Brain microvascular endothelial cell (primary cell): ENCODE measurements at regions not wholly inside any gene's neighbourhood (a gene's known extent, or its start where the extent isn't known, plus 50 kb on each side); places are given as distances from the start of the nearest gene placed in this dataset.
"Not testable (repeated sequence)": the region's sequence is repeated elsewhere in the genome, so short reads cannot be mapped to it uniquely, and the experiment has no call there.

ENCODE experiments used
- DNase-seq: peaks from one replicate; pipeline ENCODE4 v3.0.0-alpha.2; 2020
- H3K27ac ChIP-seq: fragments of 250-450 bp; sonication (Bioruptor Pico); 2 replicates; pipeline ENCODE4 v1.5.1; 2020; ENCODE audit warnings: mild to moderate bottlenecking, moderate library complexity
- H3K27me3 ChIP-seq: fragments of 250-450 bp; sonication (Bioruptor Pico); replicated peaks from 2 replicates; pipeline ENCODE4 v1.5.1; 2020; ENCODE audit warnings: mild to moderate bottlenecking
- H3K36me3 ChIP-seq: fragments of 250-450 bp; sonication (Bioruptor Pico); replicated peaks from 2 replicates; pipeline ENCODE4 v1.5.1; 2020; ENCODE audit warnings: mild to moderate bottlenecking
- H3K4me3 ChIP-seq: 2 replicates; pipeline ENCODE4 v1.5.1; 2011; ENCODE audit warnings: low read depth, mild to moderate bottlenecking, control low read depth, low read length, moderate library complexity
- in situ Hi-C: cut with HindIII; loops from 2 replicates; pipeline ENCODE4 v1.10.0; 2017; ENCODE audit warnings: low sequenced_read_pairs, low pct_ligation_motif_present
- TF ChIP-seq, protein P1 (sequence below): IDR thresholded peaks from 2 replicates; pipeline ENCODE4 v1.5.1; 2011; ENCODE audit warnings: low read depth, mild to moderate bottlenecking, moderate library complexity, low read length, control low read depth, inconsistent platforms; ENCODE audit errors: missing control alignments

DNA sequence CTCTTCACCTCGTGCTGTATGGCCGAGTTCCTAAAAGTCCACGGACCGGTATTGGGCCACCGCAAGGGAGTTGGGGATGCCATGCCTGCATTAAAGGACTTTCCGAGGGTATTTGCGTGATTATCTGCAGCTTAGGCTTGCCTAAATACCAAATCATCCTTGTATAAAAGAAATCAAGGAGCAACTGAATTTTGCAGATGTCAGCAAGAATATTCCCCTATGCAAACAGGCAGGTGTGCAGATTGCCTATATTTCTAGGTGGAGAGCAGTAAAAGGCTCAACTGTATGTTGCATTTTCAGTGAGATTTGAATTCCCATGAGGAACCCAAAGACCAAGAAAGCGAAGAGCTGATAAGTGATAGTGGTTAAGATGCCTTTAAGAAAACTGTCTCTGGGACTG, 452.3 kb downstream of the CDH11 start:
- no peak for DNase-seq
- Histone ChIP-seq H3K27ac (no peak overlapping the region), H3K4me3 (no peak overlapping the region), H3K36me3 (no peaks in the 10 kb centered on the region), H3K27me3 (no peaks in the 10 kb centered on the region)
- in situ Hi-C loops, result no loop called here
- TF ChIP-seq, protein P1, sequence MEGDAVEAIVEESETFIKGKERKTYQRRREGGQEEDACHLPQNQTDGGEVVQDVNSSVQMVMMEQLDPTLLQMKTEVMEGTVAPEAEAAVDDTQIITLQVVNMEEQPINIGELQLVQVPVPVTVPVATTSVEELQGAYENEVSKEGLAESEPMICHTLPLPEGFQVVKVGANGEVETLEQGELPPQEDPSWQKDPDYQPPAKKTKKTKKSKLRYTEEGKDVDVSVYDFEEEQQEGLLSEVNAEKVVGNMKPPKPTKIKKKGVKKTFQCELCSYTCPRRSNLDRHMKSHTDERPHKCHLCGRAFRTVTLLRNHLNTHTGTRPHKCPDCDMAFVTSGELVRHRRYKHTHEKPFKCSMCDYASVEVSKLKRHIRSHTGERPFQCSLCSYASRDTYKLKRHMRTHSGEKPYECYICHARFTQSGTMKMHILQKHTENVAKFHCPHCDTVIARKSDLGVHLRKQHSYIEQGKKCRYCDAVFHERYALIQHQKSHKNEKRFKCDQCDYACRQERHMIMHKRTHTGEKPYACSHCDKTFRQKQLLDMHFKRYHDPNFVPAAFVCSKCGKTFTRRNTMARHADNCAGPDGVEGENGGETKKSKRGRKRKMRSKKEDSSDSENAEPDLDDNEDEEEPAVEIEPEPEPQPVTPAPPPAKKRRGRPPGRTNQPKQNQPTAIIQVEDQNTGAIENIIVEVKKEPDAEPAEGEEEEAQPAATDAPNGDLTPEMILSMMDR, result no peak

DNA sequence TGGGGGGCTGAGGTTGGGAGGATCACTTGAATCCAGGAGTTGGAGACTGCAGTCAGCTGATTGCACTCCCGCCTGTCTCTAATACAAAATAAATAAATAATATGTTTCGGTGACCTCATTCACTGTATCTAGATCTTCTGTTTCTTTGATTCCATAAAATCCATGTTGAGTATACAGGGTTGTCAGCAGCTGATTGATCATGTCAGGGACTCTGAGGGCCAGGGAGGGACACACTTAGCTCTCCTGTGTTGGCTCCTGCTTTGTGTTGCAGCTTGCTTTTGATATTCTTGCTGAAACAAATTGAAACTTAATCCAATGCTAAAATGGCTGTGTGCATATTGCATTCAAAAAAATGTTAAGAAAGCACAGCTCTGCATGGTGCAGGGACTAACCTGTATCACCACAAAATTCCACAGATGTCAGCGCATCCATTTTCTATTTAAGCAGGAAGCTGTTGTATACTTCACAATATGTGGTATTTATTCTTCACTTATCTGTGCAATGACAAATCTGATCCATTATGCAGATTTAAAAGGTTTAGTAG, 454.5 kb downstream of the CDH11 start:
- H3K27me3 ChIP-seq, result no peaks in the 10 kb centered on the region
- in situ Hi-C loops, result no loop called here
- no peak overlapping the region for H3K27ac ChIP-seq
- H3K4me3 ChIP-seq, result no peak overlapping the region
- no peak for DNase-seq
- no peaks in the 10 kb centered on the region for H3K36me3 ChIP-seq
- TF ChIP-seq, protein P1, result no peak

DNA sequence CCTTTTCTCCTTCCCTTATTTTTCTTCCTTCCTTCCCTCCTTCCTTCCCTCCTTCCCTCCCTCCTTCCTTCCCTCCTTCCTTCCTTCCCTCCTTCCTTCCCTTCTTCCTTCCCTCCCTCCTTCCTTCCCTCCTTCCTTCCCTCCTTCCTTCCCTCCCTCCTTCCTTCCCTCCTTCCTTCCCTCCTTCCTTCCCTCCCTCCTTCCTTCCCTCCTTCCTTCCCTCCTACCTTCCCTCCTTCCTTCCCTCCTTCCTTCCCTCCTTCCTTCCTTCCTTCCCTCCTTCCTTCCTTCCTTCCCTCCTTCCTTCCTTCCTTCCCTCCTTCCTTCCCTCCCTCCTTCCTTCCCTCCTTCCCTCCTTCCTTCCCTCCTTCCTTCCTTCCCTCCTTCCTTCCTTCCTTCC, 459.6 kb downstream of the CDH11 start:
- H3K4me3 ChIP-seq, in situ Hi-C loops, H3K36me3 ChIP-seq, DNase-seq, H3K27ac ChIP-seq, H3K27me3 ChIP-seq: not testable (repeated sequence)

- no peak for DNase-seq
- no peak overlapping the region for H3K4me3 ChIP-seq
- no peak overlapping the region for H3K27ac ChIP-seq
- TF ChIP-seq, protein P1, result no peak
- in situ Hi-C loops, result no loop called here
- H3K36me3 ChIP-seq, result no peaks in the 10 kb centered on the region
- no peaks in the 10 kb centered on the region for H3K27me3 ChIP-seq
Measured at GRCh38 chr16:64659866-64660265, 462.0 kb downstream of the CDH11 start.

- TF ChIP-seq, protein P1, result no peak
- peak overlapping the region; percentile 42 for H3K27ac ChIP-seq
- H3K36me3 ChIP-seq, result no peaks in the 10 kb centered on the region
- peak; percentile 91 for DNase-seq
- H3K4me3 ChIP-seq, result no peak overlapping the region
- H3K27me3 ChIP-seq, result no peaks in the 10 kb centered on the region
- in situ Hi-C loops, result no loop called here
Measured at GRCh38 chr16:64657316-64658011, 464.4 kb downstream of the CDH11 start.

DNA sequence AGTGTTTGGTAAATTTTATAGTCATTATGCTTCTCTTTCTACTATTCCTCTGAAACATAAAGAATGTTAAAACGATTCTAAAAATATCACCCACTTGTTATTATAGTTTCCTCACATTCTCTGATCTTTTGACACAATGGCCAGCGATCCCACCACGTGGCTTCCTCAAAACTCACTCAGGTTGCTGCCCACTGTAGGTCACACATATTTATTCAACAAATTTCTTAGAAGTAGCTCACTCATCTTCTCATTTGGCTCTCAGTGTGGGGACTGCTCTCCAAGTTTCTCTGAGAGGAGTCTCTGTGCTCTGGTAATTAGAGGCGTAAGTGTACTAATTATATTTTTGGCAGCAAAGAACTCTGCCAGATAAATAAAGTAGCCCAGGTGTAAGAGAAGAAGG, 465.4 kb downstream of the CDH11 start:
- DNase-seq, result peak; percentile 34
- Histone ChIP-seq H3K4me3 (no peak overlapping the region), H3K27ac (no peak overlapping the region), H3K27me3 (no peaks in the 10 kb centered on the region), H3K36me3 (no peaks in the 10 kb centered on the region)
- TF ChIP-seq, protein P1, result peak; percentile 2
- in situ Hi-C loops, result no loop called here
